GM20431 (cell line): ENCODE measurements at regions not wholly inside any gene's neighbourhood (a gene's known extent, or its start where the extent isn't known, plus 50 kb on each side); places are given as distances from the start of the nearest gene placed in this dataset.

ENCODE experiments used
- in situ Hi-C: fragments of 300-500 bp; cut with MseI, MboI; formaldehyde crosslinking; loops from one replicate; pipeline ENCODE4 v1.15.0; 2020; ENCODE audit warnings: low sequenced_read_pairs; ENCODE audit not compliant: unreplicated experiment

DNA sequence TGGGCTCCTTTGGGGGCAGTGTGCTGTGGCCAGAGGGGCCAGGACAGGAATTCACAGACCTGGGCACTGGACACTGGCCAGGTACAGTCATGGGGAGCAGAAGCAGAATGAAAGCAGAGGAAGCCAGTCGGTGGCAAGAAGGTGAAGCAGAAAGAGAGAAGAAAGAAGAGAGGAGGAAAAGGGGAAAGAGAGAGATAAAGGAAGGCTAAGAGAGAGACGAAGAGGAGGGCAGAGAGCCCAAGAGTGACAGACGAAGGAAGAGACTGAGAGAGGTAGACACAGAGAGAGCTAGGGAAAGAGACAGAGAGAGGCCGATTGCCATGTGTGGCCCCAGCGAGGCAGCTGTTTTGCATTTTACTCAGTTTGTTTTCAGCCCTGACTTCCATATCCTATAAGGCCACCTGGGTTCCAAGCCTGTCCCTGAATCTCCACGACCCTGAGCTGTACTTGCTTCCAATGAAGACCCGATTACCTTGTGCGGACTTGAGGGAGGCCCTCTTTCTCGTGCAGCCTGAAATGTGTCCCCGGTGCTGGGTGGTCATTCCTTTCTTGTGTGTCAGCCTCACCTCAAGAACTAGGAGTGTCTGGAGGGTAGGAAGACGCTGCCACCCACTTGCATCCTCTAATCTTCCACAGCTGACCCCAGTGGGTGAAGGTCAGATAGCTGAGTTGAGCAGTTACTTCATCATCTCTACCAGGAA is 73.9 kb downstream of the LSM3 start:
- in situ Hi-C loops = loop anchor here (10.0 kb wide), 1 partner anchor 58 kb away; no protein-coding TSS in a partner anchor

DNA sequence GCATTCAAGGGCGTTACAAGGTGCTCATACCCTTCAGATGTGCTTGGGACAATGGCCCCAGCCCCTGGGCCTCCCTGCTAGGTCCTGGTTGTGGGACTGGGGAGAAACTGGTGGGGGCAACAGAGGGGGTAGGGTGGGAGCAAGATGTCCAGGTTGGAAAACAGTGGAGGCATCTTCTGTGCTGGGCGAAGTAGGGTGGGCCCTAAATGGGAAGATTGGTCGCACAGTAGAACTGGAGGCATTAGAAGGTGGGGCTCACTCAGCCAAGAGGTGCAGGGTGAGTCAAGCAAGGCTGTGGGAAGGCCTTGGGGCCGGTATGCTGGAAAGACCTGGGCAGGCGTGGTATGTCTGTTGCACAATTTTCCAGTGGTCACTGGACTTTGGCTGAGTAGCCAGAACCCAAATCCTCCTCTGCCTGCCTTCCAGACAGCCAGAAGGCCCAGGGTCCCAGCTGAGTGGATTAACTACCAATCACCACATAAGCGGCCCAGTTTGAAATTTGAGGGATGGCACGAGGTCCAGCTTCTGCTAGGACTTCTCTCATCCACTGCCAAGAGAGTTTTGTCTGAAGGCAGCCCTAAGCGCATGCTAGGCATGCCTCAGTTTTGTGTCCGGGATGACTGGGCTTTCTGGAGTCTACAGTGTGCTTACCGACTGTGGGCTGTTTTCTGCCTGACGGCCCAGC is 74.5 kb downstream of the LSM3 start:
- in situ Hi-C loops = loop anchor here (10.0 kb wide), 1 partner anchor 58 kb away; no protein-coding TSS in a partner anchor

DNA sequence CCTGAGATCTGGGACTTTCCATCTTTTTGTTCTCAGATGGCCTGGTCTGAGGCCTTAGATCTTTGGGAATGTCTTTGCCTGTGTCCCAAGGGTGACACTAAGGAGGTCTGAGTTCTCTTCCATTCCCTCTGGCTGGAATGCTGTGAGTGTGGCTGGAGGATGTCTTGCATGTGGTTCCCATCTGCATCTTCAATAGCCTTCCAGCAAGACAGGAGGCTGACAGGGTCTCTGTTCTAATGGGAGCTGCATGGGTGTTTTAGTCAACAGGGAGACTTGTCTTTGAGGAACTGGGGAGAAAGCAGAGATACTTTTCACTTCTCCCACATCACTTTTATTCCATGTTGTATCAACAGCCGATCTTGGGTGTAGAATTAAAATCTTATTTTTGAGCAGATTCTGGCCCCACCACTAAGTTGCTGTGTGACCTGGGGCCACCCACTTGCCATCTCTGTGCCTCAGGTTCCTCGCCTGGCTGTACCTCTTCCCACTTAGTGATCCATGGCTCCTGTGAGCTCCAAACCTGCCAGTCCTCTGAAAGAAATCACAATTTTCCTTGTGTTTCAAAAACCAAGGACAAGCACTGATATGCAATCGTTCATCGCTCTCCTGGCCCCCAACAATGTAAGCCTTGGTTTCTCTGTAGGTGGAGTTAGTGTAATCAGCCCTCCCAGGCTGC is 75.2 kb downstream of the LSM3 start:
- in situ Hi-C loops = loop anchor here (10.0 kb wide), 1 partner anchor 59 kb away; no protein-coding TSS in a partner anchor

DNA sequence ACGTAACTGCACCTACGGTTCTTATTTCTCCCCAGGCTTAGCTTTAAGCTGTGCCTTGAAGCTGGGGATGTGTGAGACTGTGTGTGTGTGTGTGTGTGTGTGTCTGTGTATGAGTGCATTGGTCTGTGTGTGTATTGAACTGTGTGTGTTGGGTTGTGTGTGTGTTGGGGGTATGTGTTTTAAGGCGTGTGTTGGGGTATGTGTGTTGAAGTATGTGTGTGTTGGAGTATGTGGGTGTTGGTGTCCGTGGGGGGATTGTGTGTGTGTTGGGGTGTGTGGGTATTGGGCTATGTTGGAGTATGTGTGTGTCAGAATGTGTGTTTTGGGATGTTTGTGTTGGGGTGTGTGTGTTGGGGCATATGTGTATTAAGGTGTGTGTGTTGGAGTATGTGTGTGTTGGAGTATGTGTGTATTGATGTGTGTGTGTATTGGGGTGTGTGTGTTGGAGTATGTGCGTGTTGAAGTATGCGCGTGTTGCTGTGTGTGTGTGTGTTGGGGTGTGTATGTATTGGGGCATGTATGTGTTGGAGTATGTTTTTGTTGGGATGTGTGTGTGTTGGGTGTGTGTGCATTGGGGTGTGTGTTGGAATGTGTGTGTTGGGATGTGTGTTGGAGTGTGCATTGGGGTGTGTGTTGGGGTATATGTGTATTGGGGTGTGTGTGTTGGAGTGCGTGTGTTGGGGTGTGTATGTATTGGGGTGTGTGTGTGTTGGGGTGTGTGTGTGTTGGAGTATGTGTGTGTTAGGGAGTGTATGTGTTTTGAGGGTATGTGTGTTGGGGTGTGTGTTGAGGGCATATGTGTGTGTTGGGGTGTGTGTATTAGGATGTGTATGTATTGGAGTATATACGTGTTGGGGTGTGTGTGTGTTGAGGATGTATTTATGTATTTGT is 76.4 kb downstream of the LSM3 start:
- in situ Hi-C loops = loop anchor here (10.0 kb wide), 1 partner anchor 60 kb away; no protein-coding TSS in a partner anchor

DNA sequence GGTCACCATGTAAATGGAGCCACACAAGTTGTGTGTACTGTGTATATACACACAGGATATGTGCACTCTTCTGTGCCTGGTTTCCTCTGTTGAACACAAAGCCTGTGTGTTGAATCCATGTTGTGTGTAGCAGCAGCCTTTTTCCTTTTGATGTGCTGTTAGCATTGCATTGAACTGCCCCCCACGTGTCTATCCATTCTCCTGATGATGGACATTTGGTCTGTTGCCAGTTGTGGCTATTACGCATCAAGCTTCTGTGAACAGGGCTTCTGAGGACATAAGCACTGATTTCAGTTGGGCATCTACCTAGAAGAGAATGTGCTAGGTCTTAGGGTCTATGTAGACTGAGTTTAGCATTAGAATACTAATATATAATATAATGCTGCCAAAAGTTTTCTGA is 77.4 kb downstream of the LSM3 start:
- in situ Hi-C loops = loop anchor here (10.0 kb wide), 1 partner anchor 61 kb away; no protein-coding TSS in a partner anchor

DNA sequence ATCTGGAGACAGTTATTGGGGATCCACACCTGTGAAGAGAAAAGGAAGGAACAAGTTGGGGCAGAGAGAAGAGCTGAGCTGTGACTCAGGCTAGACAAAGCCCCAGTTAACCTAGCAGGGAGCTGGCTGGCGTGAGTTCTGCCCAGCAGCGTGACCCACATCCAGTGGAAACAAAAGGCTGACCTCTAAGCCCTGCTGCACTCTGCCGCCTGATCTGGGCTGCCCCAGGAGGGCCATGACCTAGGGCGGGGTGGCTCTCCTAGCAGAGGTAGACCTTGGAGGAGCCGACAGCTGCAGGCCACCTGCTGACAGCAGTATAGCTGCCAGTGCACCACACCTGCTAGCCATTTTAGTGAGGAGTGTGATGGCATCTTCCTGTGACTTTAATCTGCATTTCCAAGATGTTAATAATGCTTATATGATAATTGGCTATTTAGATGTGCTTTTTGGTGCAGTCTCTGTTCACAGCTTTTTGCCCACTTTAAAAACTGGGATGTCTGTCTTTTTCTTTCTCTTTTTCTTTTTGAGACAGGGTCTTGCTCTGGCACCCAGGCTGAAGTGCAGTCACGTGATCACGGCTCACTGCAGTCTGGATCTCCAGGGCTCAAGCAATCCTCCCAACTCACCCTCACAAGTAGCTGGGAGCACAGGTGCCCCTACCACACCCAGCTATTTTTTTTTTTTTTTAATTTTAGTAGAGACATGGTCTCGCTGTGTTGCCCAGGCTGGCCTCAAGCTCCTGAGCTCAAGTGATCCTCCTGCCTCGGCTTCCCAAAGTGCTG is 78.1 kb downstream of the LSM3 start:
- in situ Hi-C loops = loop anchor here (10.0 kb wide), 1 partner anchor 62 kb away; no protein-coding TSS in a partner anchor

DNA sequence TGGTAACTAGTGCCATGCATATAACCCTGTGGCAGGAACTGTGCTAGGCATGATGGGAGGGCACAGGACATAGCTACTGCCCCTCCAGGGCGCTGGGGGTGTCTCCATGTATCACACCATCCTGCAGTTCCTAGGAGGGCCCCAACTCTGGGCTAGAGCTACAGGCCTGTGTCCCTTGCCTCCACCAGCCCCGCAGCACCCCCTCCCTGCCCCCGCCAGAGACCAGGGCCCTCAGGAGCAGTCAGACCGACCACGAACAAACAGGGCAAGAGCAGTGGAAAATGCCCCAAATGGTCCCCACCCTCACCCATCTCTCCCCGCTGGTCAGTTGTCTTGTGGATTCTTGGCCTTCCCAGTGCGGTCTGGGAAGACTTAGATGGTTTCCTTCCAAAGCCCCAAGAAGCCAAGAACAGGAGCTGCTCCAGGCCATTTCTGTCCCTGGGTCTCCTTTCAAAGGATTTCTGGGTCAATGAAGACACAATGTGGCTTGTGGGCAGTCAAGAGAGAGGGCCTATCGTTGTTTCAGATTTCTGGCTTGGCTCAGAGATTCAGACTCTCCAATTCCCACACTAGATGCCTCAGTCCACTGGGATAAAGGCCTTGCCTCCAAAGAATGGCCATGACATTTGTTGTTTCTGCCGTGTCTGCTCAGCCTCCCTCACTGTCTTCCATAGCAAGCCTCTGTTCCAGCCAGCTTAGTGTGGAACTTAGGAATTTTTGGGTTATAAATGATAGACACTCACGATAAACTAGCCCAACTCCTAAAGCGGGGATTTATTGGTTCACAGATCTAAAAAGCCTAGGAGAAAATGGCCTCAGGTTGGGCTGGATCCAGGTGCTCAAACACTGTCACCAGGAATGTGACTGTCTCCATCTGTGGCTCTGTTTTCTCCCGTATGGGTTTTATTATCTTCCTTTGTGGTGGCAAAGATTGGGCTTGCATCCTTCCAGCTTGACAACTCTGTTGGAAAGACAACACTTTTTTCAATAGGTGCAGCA is 80.6 kb downstream of the LSM3 start:
- in situ Hi-C loops = loop anchor here (10.0 kb wide), 1 partner anchor 64 kb away; no protein-coding TSS in a partner anchor

DNA sequence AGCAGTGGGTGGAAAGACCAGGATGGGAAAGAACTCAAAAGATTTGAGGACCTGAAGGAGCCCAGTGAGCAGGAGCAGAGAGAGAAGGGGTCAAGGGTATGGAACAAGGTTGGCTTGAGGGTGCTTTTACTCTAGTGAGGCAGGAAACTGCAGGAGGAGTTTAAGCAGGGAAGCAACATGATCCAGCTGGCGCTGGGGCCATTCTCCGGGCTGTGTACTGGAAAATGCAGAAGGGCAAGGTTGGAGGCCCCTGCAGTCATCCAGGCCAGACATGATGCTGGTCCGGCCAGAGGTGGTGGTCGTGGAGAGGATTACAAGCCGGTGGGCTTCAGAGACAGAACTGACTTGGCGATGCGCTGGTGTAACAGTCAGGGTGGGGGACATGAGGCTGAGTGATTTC is 81.8 kb downstream of the LSM3 start:
- in situ Hi-C loops = loop anchor here (10.0 kb wide), 1 partner anchor 204 kb away; no protein-coding TSS in a partner anchor

DNA sequence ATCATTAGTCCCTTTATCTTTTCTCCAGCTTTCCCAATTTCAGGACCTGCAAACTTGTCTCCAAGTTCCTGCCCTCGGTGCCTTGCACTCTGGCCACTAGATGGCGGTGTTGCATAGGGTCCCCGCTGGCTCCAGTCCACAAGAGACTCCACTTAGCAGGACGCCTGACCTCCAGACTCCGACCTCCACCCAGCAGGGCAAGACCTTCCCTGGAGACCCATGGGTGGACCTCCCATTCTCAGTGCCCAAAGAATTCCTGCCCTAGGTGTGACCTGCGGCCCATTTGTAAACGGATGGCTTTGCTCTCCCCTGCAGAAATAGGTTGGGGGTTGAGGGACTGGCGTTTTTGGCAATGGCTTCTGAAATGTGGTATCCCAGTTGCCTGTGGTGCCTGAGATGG is 82.6 kb downstream of the LSM3 start:
- in situ Hi-C loops = loop anchor here (10.0 kb wide), 1 partner anchor 204 kb away; no protein-coding TSS in a partner anchor

DNA sequence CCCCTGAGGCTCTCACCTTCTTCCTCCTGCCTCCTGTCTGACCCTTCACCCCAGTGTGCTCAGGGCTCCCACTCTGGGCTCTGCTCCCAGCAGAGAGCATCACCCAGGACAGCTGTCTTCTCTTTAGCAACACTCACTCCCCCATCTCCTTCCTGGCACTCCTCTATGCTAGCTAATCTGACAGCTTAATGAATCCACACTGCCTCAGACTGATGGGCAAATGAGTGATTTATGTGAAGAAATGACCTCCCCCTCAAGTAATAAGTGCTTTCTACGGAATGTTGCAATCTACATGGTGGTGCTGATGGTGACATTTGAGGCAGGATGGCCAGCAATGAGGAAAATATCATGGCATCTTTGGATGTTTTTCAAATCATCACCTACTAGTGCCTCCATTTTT is 83.6 kb downstream of the LSM3 start:
- in situ Hi-C loops = loop anchor here (10.0 kb wide), 1 partner anchor 203 kb away; no protein-coding TSS in a partner anchor

DNA sequence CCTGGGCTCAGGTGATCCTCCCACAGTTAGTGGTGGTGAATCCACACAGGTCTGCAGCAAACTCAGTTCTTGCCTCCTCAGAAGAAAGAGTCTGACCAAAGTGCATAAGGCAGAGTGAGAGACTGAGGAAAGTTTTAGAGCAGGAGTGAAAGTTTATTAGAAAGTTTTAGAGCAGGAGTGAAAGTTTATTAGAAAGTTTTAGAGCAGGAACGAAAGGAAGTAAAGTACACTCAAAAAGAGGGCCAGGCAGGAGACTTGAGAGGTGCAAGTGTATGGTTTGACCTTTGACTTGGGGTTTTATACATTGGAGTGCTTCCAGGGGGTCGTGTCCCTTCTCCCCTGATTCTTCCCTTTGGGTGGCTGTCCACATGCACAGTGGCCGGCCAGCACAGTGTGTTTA is 84.2 kb downstream of the LSM3 start:
- in situ Hi-C loops = loop anchor here (10.0 kb wide), 1 partner anchor 202 kb away; no protein-coding TSS in a partner anchor

DNA sequence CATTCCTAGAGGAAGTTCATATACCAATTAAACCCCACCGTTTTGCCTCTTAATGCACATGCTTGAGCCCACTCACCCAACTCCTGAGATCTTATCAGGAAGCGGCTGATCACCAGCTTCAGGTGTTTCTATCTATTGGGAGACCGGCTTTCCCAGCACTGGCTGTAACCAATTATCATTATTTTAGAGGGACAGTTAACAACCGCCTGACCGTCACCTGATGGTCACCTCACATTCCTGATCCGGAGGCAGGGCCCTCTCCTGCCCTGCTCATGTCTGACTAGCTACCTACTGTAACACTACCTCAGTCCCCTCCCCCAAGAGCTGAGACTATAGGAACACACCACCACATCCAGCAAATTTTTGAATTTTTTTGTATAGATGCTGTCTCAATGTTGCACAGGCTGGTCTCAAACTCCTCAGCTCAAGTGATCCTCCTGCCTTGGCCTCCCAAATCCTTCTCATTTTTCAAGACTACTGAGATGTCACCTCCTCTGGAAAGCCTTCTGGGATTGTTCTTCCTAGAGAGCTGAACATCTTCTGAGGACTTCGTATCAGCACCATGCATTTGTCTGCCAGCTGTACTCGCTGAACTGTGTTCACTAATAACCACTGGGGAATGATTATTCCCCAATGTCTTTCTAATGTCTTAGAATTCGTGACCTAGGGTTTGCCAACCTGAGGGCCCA is 84.8 kb downstream of the LSM3 start:
- in situ Hi-C loops = loop anchor here (10.0 kb wide), 1 partner anchor 201 kb away; no protein-coding TSS in a partner anchor

DNA sequence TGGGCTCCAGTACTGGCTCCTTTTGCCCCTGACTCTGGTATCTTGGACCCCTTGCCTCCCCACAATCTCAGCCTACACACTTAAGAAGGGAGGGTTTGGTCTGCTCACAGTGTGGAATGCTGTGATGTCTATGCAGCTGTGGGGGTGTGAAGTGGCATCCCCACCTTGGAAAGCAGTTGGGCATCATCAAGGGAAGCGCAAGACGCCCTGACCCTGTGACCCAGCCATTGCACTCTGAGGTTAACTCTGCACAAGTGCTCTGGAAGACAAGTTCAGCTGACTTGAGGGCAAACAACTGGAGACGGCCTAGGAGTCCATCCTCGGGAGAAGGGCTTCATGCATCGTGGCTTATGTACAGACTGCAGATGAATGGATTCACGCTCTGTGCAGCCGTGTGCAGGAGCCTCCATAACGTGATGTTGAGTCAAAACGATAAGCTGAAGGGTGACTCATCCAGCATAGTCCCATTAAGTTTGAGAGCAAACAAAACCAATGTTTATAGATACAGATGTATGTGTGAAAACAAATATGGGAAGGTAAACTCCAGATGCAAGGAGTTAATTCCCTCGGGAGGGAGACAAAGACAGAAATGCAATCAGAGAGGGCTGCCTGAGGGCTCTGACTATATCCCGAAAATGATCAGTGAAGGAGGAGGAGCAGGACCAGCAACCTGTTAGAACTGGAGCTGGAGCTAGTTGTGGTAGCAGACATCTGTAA is 86.8 kb downstream of the LSM3 start:
- in situ Hi-C loops = loop anchor here (10.0 kb wide), 1 partner anchor 199 kb away; no protein-coding TSS in a partner anchor

DNA sequence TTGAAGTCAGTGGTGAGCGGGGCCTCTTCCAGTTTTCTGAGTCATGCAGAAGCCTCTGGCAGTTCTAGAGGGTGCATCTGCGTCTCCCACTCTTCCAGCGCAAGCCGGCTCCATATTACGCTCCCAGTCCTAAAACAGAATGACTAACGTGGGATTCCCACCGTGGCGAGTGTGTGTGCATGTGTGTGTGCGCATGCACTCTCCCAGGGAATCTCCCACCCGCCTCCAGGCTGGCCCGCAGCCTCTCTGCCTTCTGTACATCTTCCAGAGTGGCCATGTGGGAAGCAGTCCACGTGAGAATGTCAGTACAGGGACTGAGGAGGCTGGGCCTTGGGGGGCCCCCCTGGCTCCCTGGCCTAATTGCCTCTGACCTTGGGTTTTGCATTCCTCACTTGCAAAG is 87.7 kb downstream of the LSM3 start:
- in situ Hi-C loops = loop anchor here (10.0 kb wide), 1 partner anchor 198 kb away; no protein-coding TSS in a partner anchor

DNA sequence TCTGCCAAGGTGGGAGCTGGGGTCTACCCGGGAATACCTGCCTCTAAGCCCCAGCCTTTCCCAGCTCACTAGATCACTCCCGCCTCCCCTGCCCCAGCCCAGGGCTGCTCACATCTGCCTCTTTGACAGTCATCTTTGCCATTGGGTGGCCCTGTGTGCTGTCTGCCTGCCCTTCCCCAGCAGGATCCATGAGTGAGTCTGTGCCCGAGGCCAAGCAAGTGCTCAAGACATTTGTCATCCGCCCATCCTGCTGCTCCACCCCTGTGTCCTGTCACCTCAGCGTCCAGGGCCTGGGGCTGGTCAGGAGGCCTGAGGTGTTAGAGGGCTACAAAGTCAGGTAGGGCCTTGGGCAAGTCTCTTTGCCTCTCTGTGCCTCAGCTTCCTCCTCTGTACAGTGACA is 89.4 kb downstream of the LSM3 start:
- in situ Hi-C loops = loop anchor here (10.0 kb wide), 1 partner anchor 197 kb away; no protein-coding TSS in a partner anchor

DNA sequence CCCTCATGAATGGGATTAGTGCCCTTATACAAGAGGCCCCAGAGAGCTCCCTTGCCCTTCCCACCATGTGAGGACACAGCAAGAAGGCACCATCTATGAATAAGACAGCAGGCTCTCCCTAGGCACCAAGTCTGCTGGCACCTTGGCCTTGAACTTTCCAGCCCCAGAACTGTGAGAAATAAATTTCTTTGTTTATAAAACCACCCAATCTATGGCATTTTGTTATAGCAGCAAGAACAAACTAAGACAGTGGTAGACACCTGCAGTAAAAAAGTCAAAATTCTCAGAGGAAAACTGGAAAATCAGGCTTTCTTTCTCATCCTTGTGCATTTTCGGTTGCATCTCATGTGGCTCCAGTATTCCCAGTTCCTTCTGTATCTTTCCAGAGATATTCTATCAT is 90.3 kb downstream of the LSM3 start:
- in situ Hi-C loops = loop anchor here (10.0 kb wide), 1 partner anchor 196 kb away; no protein-coding TSS in a partner anchor
